COLO829 (cell line): ENCODE measurements at regions not wholly inside any gene's neighbourhood (a gene's known extent, or its start where the extent isn't known, plus 50 kb on each side); places are given as distances from the start of the nearest gene placed in this dataset.
A peak's percentile ranks its signal among the peaks of the same experiment; 100 is the strongest.
"Not testable (repeated sequence)": the region's sequence is repeated elsewhere in the genome, so short reads cannot be mapped to it uniquely, and the experiment has no call there.

Experiments
- DNase-seq: peaks from one replicate; pipeline ENCODE4 v3.0.0; 2012; ENCODE audit warnings: low spot score

DNA sequence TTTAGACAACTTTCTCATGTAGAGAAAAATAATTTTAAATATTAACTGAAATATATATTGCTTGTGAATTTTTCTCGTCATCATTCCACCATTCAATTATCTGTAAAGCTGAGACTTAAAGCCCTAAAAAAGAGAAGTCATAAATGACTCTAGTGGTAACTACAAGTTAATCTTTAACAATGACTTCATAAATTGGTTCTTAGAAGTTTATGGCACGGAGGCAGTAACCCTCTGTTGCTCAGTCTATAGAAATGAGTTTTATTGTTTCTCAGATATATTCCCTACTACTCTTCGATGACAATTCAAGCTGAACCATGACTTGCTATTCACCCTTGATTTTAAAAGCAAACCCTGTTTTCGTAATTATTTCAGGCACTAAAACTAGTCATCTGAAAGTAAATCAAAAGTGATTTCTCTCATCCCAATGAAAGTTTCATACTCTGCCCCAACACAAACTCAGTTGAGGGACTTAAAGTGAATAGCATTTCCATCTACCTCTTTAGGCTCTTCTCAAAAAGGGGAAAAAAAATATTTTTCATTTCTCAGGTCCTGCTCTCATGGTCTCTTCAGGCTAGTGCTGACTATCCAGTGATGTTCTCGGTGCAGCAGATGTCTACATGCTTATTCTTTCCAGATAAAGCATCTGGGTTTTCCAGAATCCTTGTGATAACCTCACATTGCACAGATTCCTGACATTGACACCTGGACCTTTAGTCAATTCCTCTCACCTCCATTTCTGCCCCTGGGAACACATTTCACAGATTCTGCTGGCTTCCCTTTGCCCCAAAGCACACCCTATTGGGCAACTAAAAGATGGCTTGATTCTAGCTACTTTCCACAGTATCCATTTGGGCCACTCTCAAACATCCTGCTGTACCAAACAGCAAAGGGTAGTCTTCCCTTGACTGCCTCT is 207.8 kb upstream of the LRATD1 start:
- DNase-seq: no peak

DNA sequence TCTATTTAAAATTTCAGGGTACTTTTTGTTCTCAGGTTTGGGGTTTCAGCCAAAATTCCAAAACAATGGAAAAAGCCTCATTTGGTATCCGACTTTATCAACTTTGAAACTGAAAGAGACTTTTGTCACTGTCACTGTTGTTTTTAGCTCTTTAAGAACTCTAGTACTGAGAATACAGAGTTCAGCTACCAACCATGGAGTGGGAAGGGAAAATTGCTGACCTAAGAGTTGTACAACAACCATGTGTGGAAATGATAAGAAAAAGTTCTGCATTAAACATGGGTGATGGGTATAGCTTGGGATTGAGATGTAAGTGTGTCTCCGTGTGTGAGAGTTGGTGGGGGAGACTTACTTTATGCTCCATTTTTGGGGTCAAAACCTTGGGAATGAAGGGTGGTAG is 206.6 kb upstream of the LRATD1 start:
- DNase-seq: no peak

DNA sequence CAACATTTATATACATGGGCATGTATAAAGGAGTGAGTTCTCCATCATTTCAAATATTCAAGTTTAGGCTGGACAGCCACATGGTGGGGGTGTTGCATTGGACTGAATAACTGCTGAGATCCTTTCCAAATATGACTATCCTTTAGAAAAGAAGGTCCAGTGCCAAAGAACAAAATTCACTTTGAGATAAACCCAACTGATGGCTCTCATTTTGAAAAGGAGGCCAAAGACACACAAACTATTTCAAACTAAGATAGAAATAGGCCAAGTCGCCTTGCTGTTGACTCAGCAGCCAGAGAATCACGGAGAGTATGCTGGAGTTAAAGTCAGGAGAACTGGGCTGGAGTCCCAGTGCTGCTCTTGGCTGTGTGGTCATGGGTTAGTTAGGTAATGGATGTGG is 204.5 kb upstream of the LRATD1 start:
- no peak for DNase-seq

DNA sequence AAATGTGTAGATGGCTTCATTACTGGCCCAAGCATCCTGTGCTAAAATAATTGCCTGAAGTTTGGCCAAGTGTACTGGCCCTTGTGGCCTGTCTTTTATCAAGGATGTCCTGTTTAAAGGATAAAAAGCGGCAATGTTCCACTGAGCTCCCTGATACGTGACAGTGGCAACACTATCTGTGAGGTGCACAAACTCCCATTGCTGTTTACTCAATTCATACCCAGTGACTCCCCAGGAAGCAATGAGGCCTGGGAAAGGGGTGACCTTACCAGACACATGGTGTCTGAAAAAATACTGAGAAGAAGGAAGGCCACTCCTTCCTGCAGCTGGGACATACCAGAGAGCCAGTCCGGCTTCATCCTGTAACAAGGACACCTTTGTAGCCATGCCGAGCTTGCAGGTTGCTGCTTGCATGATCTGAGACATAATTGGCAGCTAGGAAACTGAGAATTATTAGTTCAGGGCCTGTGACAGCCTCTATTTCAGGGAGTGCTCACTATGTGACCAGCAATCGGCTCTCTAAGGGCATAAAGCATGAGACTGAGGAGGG is 198.5 kb upstream of the LRATD1 start:
- no peak for DNase-seq

DNA sequence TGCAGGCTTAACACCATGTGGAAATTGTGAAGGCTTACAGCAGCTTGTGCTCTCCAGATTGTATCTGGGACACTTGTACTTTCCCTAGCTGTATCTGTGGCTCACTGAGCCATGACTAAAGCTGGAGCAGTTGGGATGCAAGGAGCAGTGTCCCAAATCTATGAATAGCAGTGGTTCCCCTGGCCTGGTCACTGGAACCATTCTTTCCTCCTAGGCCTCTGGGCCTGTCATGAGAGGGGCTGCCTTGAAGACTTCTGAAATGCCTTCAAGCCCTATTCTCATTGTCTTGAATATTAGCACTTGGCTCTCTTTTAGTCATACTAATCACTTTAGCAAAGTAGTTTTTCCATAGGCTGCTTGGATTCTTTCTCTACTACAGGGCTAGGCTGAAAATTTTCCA is 186.8 kb upstream of the LRATD1 start:
- no peak for DNase-seq

DNA sequence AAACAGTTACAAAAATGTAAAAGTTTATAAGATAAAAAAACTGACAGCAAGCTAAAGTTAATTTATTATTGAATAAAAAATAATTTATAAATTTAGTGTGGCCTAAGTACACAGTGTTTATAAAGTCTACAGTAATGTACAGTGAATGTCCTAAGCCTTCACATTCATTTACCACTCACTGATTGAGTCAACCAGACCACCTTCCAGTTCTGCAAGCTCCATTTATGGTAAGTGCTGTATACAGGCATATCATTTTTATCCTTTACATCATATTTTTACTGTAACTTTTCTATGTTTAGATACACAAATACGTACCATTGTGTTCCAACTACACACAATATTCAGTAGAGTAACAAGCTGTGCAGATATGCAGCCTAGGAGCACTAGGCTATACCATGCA is 184.2 kb upstream of the LRATD1 start:
- DNase-seq: no peak

DNA sequence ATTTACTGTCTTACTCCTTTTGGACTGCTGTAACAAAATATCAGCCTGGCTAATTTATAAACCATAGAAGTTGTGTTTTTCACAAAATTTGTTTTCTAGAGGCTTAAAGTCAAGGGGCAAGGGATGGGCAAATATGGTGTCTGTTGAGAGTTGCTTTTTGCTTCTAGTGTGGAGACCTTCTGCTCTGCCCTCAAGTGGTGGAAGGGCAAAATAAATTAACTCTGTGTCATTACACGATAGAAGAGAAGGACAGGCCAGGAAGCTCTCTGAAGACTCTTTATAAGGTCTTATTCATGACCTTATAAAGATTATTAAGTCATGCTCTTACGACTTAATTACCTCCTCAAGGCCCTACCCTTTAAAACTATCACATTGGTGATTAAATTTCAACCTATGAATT is 181.2 kb upstream of the LRATD1 start:
- no peak for DNase-seq

DNA sequence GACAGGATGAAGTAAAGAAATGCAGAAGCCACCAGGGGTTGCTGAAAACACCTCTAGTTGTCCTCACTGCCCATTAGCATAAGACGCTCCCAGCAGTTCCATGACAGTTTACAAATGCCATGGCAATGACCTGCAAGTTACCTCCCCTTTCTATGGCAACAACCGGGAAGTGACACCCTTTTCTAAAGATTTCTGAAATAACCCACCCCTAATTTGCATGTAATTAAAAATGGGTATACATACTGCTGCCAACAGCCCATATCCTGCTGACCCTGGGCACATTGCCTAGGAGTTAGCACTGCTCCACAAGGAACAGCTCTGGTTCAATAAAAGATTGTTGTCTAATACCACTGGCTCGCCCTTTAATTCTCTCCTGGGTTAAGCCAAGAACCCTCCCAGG is 178.3 kb upstream of the LRATD1 start:
- DNase-seq: no peak

DNA sequence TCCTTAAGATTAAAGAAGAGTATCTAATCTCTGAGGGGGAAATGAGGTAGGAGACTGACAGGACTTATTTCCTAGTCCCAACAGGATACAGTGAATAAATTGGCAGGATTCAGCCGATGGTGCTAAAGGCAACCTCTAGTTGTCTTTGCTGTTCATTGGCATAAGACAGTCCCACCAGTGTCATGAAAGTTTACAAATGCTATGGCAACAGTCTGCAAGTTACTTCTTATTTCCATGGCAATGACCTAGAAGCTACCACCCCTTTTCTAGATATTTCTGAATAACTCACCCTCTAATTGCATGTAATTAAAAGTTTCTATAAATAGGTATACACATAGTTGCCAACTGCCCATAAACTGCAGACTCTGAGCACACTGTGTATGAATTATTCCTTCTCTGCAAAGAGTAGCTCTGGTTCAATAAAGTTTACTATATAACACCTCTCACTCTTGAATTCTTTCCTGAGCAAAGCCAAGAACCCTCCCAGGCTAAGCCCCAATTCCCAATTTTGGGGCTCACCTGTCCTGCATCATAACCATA is 172.7 kb upstream of the LRATD1 start:
- DNase-seq: no peak

DNA sequence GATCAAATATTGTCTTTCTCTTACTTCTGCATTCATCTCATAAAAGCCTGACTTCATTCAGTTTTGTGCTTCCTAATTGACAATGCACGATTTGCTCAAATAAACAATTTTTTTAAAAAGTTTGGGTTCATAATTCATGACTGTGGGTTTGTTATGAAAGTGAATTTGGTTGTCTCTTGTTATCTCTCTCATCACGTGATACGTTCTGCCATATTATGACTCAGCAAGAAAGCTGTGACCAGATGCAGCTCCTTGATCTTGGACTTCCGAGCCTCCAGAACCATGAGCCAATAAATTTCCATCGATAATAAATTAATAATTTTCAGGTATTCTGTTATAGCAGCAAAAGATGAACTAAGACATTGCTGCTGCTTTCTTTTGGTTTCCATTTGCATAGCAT is 156.5 kb upstream of the LRATD1 start:
- DNase-seq: no peak

DNA sequence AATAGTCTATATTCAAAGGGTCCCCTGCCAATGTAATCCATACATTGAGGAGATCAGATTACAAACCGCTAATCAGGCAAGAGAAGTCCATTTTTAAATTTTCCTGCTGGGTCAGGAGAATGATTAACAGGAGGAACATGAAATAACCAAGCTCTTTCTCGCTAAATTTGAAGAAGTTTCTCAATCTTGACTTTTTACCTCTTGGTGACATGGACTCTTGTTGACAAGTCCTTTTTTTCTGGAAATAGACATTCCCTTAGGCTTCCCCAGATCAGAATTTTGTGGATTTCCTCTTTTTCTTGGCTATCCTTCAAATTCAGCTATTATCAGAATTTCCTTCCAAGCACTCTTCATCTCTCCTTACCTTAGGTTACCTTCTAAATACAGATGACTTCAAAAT is 153.0 kb upstream of the LRATD1 start:
- DNase-seq: no peak

DNA sequence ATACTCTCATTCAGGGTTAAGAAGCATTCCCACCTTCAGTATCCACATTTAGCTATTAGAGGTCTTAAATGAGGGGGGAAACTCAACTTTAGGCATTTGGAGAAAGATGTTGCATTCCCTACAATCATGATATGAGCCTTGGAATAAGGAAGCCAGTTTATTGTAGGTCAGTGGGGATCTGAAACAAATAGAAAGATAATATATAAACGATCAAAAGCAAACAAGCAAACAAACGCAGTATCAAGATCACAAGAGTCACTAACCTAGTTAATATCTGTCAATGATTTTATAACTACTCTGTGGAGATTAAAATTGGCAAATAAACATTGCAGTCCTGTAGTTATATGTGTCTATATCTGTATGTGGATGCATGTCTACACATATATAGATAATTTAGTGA is 152.4 kb upstream of the LRATD1 start:
- no peak for DNase-seq

DNA sequence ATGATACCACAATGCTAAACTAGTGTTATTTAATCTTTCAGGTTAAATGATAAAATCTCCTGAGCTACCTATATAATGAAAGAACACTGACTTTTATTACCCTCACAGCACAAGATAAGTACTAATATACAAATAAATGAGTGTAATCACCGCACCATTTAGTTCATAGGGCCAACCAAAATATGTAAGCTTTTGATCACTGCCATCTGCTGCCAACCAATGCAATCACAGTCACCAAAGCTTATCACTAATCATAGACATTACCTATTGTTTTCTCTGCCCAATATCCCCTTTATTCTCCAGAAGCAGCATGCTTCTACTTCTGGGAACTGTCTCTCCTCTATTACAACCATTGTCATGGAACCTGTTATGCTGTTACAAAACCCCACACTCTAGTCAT is 151.6 kb upstream of the LRATD1 start:
- no peak for DNase-seq

DNA sequence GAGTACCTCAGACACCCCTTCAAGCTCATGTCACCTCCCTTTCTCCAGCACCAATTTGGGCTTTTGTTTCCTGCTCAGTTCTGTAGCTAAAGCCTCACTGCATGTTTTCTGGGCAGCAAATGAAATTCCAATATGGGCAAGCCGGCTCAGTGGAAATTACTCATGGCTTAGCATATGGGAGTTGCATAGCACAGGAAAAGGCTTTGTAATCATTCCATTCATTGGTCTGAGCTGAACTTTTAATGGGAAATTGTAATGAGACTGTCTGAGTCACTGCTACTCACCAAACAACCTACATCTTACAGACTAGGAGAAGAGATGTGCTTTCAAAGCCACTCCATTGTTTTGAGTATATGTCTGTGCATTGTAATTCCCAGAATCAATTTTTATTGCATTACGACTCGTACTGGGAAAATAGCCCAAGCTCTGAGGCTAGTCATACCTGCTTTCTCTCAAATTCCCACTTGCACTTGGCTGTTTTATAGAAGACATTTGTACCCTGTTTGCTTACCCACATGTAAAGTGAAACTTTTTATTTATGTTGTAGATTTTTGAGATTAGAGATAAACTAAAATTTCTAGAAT is 139.5 kb upstream of the LRATD1 start:
- DNase-seq: peak; percentile 40

DNA sequence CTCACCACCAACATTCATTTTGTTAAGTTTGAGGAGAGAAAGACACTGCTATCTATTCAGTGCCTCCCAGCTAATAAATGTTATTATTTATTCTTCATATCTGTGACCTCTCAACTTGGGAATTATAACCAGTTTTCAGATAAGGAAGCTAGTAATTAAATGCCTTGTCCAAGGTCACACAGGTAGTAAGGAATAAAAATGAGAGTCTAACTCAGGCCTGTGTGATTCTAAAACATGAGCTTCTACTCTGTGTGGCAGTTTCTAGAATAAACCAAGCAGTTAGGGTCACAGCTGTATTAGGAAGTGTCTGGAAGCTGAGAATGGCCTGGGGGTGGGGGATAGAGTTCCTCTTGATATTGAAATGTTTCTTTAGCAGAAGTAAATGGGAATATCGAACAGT is 137.8 kb upstream of the LRATD1 start:
- no peak for DNase-seq

DNA sequence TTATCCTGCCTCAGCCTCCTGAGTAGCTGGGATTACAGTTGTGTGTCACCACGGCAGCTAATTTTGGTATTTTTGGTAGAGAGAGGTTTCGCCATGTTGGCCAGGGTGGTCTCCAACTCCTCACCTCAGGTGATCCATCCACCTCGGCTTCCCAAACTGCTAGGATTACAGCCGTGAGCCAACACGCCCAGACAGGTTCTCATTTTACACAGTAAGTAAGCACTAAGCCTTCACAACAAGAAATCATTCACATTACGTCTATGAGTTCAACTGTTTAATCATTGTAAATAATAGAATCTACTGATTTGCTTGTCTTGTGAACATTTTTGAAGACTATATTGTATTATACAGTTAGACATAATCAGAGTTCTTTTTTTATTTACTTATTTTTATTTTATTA is 131.5 kb upstream of the LRATD1 start:
- no peak for DNase-seq

DNA sequence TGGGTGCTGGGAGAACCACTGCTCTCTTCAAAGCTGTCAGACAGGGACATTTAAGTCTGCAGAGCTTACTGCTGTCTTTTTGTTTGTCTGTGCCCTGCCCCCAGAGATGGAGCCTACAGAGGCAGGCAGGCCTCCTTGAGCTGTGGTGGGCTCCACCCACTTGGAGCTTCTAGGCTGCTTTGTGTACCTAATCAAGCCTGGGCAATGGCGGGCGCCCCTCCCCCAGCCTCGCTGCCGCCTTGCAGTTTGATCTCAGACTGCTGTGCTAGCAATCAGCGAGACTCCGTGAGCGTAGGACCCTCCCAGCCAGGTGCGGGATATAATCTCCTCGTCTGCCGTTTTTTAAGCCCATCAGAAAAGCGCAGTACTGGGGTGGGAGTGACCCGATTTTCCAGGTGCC is 125.6 kb upstream of the LRATD1 start:
- not testable (repeated sequence) for DNase-seq

DNA sequence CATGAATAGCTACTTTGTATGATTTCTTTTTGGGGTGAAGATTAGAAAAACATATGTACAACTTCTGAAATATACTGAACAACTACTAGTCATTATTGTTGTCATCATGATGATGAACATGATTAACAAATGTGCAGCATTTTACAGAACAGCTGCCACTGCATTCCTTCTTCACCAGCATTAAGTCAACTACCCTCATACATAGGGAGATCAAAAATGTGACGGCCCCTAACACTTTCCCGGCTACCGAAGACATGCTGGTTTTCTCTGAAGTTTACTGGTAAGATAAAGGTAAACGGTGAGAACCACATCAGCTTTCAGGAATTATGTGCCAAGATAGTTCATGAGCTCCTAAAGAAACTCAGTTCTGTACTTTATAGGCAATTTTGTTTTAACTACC is 121.0 kb upstream of the LRATD1 start:
- no peak for DNase-seq

DNA sequence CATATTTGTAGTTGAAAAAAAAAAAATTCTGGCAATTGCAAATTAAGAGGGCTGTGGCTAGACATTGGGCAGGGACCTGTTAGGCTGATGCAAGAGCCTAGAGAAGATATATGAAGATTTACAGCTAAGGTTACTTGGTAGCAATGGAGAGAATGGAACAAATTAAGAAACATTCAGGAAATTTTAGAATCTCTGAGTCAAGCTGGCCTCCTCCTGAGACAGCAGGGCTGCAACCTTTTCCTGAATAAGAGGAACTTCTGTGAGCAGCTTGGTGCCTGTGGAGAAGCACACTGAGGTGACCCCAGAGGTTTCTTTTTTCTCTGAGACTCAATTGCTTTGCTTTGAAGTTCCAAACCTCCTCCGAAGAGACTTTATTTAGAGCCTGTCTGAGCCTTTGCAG is 118.6 kb upstream of the LRATD1 start:
- no peak for DNase-seq

DNA sequence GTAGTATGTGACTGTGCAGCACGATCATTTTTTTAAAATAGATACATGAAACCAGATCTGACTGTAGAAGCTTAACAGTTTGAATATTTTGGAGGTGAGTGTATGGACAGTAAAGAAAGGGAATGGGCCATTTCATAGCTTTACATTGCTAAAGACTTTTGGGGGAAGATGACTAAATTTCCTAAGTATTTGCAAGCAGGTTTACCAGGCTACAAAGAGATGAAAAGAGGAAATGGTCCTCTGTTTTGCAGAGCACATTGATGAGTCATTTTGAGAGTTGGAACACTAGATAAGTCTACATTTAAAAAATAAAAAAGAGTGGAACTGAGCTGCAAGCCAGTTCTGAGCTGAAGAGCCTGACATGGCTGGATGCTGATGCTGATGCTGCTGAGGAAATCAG is 115.7 kb upstream of the LRATD1 start:
- DNase-seq: no peak

DNA sequence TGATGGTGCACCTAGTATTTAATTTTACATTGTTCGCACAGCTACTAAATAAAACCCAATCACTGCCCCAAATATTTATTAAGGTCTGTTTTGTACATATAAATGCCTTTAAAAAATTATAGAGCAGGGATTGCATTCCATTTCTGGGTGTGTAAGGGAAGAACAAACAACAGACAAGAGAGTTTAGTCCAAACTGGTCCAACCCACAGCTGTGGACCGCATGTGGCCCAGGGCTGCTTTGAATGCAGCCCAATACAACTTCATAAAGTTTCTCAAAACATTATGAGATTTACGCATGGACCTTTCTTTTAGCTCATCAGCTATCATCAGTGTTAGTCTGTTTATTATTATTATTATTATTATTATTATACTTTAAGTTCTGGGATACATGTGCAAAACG is 114.8 kb upstream of the LRATD1 start:
- no peak for DNase-seq

DNA sequence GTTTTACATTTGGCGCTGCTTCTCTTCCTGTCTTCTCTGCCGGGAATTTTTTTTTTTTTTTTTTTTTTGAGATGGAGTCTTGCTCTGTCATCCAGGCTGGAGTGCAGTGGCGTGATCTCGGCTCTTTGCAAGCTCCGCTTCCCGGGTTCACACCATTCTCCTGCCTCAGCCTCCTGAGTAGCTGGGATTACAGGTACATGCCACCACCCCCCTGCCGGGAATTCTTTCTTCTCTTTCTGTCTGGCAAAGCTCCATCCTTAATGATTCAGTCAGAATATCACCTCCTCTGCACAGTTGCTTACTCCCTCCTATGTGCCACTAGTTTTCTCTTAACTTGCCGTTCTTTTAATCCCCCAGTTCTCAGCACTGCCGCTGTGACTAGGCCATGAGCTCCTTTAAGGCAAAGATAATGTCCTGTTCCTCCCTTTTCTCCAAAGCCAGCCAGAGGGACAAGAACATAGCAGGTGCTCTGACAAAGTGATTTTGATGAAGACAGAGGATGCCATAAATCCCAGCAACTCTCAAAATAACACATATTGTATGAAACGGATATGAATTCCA is 112.1 kb upstream of the LRATD1 start:
- DNase-seq: no peak
